ENCODE measurements at regions not wholly inside any gene's neighbourhood (a gene's known extent, or its start where the extent isn't known, plus 50 kb on each side); places are given as distances from the start of the nearest gene placed in this dataset.
A peak's percentile ranks its signal among the peaks of the same experiment; 100 is the strongest.

GRCh38 chr13:39941236-39941635 lies 285.8 kb downstream of the COG6 start:
- POLR2A ChIA-PET, result no interaction called here
- DNase-seq (ENCODE audit: extremely low spot score), result no peak
- no peak for TF ChIP-seq ZNF384 (IDR thresholded peaks at IDR 0.05)
- CTCF ChIA-PET, result interaction anchor here (1.3 kb wide), 1 partner anchor 25 kb away, joined by 4 read pairs; no protein-coding TSS in a partner anchor

GRCh38 chr13:39941911-39942551 lies 286.6 kb downstream of the COG6 start:
- DNase-seq (ENCODE audit: extremely low spot score), result no peak
- TF ChIP-seq SUZ12 (IDR thresholded peaks at IDR 0.05) (no peak), BHLHE40 (IDR thresholded peaks at IDR 0.05; ENCODE audit: borderline replicate concordance) (no peak), NFRKB (IDR thresholded peaks at IDR 0.05) (no peak), FOXK2 (IDR thresholded peaks at IDR 0.05) (no peak), ZNF384 (IDR thresholded peaks at IDR 0.05) (no peak), FOXM1 (IDR thresholded peaks at IDR 0.05; ENCODE audit: borderline replicate concordance) (no peak), ARNT (IDR thresholded peaks at IDR 0.05) (no peak), TARDBP (IDR thresholded peaks at IDR 0.05) (no peak), FOXA1 (IDR thresholded peaks at IDR 0.05) (no peak), ELF4 (IDR thresholded peaks at IDR 0.05) (no peak), SP1 (IDR thresholded peaks at IDR 0.05) (no peak), HDGF (IDR thresholded peaks at IDR 0.05; ENCODE audit: borderline replicate concordance) (no peak), LEF1 (IDR thresholded peaks at IDR 0.05; ENCODE audit: borderline replicate concordance) (no peak), L3MBTL2 (conservative IDR thresholded peaks at IDR 0.05) (no peak), CTBP1 (IDR thresholded peaks at IDR 0.05; ENCODE audit: borderline replicate concordance) (no peak)
- TF ChIP-seq, protein P1, sequence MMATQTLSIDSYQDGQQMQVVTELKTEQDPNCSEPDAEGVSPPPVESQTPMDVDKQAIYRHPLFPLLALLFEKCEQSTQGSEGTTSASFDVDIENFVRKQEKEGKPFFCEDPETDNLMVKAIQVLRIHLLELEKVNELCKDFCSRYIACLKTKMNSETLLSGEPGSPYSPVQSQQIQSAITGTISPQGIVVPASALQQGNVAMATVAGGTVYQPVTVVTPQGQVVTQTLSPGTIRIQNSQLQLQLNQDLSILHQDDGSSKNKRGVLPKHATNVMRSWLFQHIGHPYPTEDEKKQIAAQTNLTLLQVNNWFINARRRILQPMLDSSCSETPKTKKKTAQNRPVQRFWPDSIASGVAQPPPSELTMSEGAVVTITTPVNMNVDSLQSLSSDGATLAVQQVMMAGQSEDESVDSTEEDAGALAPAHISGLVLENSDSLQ (IDR thresholded peaks at IDR 0.05), result no peak
- POLR2A ChIA-PET, result no interaction called here
- CTCF ChIA-PET, result interaction anchor here (0.7 to 1.7 kb wide), 5 partner anchors 9 to 740 kb away, joined by 3 to 7 read pairs (median 4); no protein-coding TSS in a partner anchor

GRCh38 chr13:39942552-39943273 lies 287.3 kb downstream of the COG6 start:
- POLR2A ChIA-PET, result no interaction called here
- TF ChIP-seq HDGF (IDR thresholded peaks at IDR 0.05; ENCODE audit: borderline replicate concordance), result no peak
- TF ChIP-seq, protein P1 (IDR thresholded peaks at IDR 0.05), result 0 out of 2 replicates have a peak, but pooled peaks have one; percentile 30
- CTCF ChIA-PET, result interaction anchor here (0.7 to 1.7 kb wide), 5 partner anchors 9 to 847 kb away, joined by 3 to 7 read pairs (median 3); partner anchors contain the start of gene SLC25A15
- DNase-seq (ENCODE audit: extremely low spot score), result peak; percentile 81

- POLR2A ChIA-PET, result no interaction called here
- TF ChIP-seq LEF1 (IDR thresholded peaks at IDR 0.05; ENCODE audit: borderline replicate concordance) (no peak), ARNT (IDR thresholded peaks at IDR 0.05) (no peak), TARDBP (IDR thresholded peaks at IDR 0.05) (no peak), L3MBTL2 (conservative IDR thresholded peaks at IDR 0.05) (no peak), SP1 (IDR thresholded peaks at IDR 0.05) (no peak), FOXM1 (IDR thresholded peaks at IDR 0.05; ENCODE audit: borderline replicate concordance) (no peak), FOXK2 (IDR thresholded peaks at IDR 0.05) (no peak), FOXA1 (IDR thresholded peaks at IDR 0.05) (no peak), ZNF384 (IDR thresholded peaks at IDR 0.05) (no peak), ELF4 (IDR thresholded peaks at IDR 0.05) (no peak)
- CTCF ChIA-PET, result interaction anchor here (0.6 to 1.7 kb wide), 2 partner anchors 49 to 177 kb away, joined by 3 to 4 read pairs; no protein-coding TSS in a partner anchor
- no peak for DNase-seq (ENCODE audit: extremely low spot score)
Observed at GRCh38 chr13:39943711-39944110, 288.2 kb downstream of the COG6 start.

GRCh38 chr13:39945226-39945625 lies 289.8 kb downstream of the COG6 start:
- DNase-seq (ENCODE audit: extremely low spot score), result no peak
- ChIA-PET CTCF (no interaction called here), POLR2A (no interaction called here)
- TF ChIP-seq NFRKB (IDR thresholded peaks at IDR 0.05), result no peak
- no peak for TF ChIP-seq LEF1 (IDR thresholded peaks at IDR 0.05; ENCODE audit: borderline replicate concordance)
- TF ChIP-seq FOXA1 (IDR thresholded peaks at IDR 0.05), result no peak
- no peak for TF ChIP-seq BHLHE40 (IDR thresholded peaks at IDR 0.05; ENCODE audit: borderline replicate concordance)
- TF ChIP-seq HDGF (IDR thresholded peaks at IDR 0.05; ENCODE audit: borderline replicate concordance), result no peak
- no peak for TF ChIP-seq ZNF384 (IDR thresholded peaks at IDR 0.05)
- TF ChIP-seq ARNT (IDR thresholded peaks at IDR 0.05), result no peak

- DNase-seq (ENCODE audit: extremely low spot score), result no peak
- ChIA-PET POLR2A (no interaction called here), CTCF (no interaction called here)
- no peak for TF ChIP-seq BHLHE40 (IDR thresholded peaks at IDR 0.05; ENCODE audit: borderline replicate concordance)
- TF ChIP-seq ZNF384 (IDR thresholded peaks at IDR 0.05), result no peak
- TF ChIP-seq FOXA1 (IDR thresholded peaks at IDR 0.05), result no peak
- no peak for TF ChIP-seq ELF4 (IDR thresholded peaks at IDR 0.05)
- TF ChIP-seq FOXM1 (IDR thresholded peaks at IDR 0.05; ENCODE audit: borderline replicate concordance), result no peak
- TF ChIP-seq CTBP1 (IDR thresholded peaks at IDR 0.05; ENCODE audit: borderline replicate concordance), result no peak
- TF ChIP-seq HDGF (IDR thresholded peaks at IDR 0.05; ENCODE audit: borderline replicate concordance), result no peak
- no peak for TF ChIP-seq SUZ12 (IDR thresholded peaks at IDR 0.05)
- no peak for TF ChIP-seq NFRKB (IDR thresholded peaks at IDR 0.05)
- TF ChIP-seq L3MBTL2 (conservative IDR thresholded peaks at IDR 0.05), result no peak
- no peak for TF ChIP-seq LEF1 (IDR thresholded peaks at IDR 0.05; ENCODE audit: borderline replicate concordance)
- TF ChIP-seq, protein P1 (IDR thresholded peaks at IDR 0.05), result no peak
- no peak for TF ChIP-seq TARDBP (IDR thresholded peaks at IDR 0.05)
- no peak for TF ChIP-seq ARNT (IDR thresholded peaks at IDR 0.05)
- no peak for TF ChIP-seq SP1 (IDR thresholded peaks at IDR 0.05)
- no peak for TF ChIP-seq FOXK2 (IDR thresholded peaks at IDR 0.05)
Observed at GRCh38 chr13:39946769-39947168, 291.3 kb downstream of the COG6 start.
